GM21515 (cell line): ENCODE measurements at regions not wholly inside any gene's neighbourhood (a gene's known extent, or its start where the extent isn't known, plus 50 kb on each side); places are given as distances from the start of the nearest gene placed in this dataset.

Source experiments
- ATAC-seq: cut with Tn5 transposase; IDR thresholded peaks from one replicate; pipeline ENCODE4 v1.9.1; 2021; ENCODE audit not compliant: unreplicated experiment

GRCh38 chr10:128907155-128907941 is 559.7 kb upstream of the MGMT start:
- ATAC-seq = no peak

- ATAC-seq = no peak
These were observed 558.9 kb upstream of the MGMT start for GRCh38 chr10:128908099-128908498.

GRCh38 chr10:128908499-128908898 is 558.5 kb upstream of the MGMT start:
- ATAC-seq = no peak

- ATAC-seq = no peak
These were observed 554.3 kb upstream of the MGMT start for GRCh38 chr10:128912568-128913311.

GRCh38 chr10:128914681-128915080 is 552.4 kb upstream of the MGMT start:
- ATAC-seq = no peak

- ATAC-seq = no peak
These were observed 551.4 kb upstream of the MGMT start for GRCh38 chr10:128915630-128916029.

GRCh38 chr10:128916383-128916782 is 550.7 kb upstream of the MGMT start:
- ATAC-seq = no peak

- no peak for ATAC-seq
These were observed 545.5 kb upstream of the MGMT start for GRCh38 chr10:128921389-128922022.

- ATAC-seq = no peak
These were observed 544.9 kb upstream of the MGMT start for GRCh38 chr10:128922172-128922571.

- ATAC-seq = no peak
These were observed 544.3 kb upstream of the MGMT start for GRCh38 chr10:128922619-128923196.

GRCh38 chr10:128924918-128925317 is 542.1 kb upstream of the MGMT start:
- ATAC-seq = no peak

- no peak for ATAC-seq
These were observed 540.3 kb upstream of the MGMT start for GRCh38 chr10:128926711-128927110.

GRCh38 chr10:128927497-128928161 is 539.4 kb upstream of the MGMT start:
- no peak for ATAC-seq

- ATAC-seq = no peak
These were observed 538.7 kb upstream of the MGMT start for GRCh38 chr10:128928231-128928836.

- ATAC-seq = no peak
These were observed 537.9 kb upstream of the MGMT start for GRCh38 chr10:128929131-128929530.

GRCh38 chr10:128929767-128930166 is 537.3 kb upstream of the MGMT start:
- ATAC-seq = no peak

- no peak for ATAC-seq
These were observed 536.5 kb upstream of the MGMT start for GRCh38 chr10:128930515-128930914.

- no peak for ATAC-seq
These were observed 534.8 kb upstream of the MGMT start for GRCh38 chr10:128932071-128932820.

GRCh38 chr10:128934492-128934891 is 532.5 kb upstream of the MGMT start:
- no peak for ATAC-seq

- no peak for ATAC-seq
These were observed 530.6 kb upstream of the MGMT start for GRCh38 chr10:128936392-128936791.
